Esophagus squamous epithelium (tissue), 5 donors: ENCODE measurements at regions not wholly inside any gene's neighbourhood (a gene's known extent, or its start where the extent isn't known, plus 50 kb on each side); places are given as distances from the start of the nearest gene placed in this dataset.

Source experiments
- DNase-seq: peaks from one replicate; lab custom pipeline; 2025; lab: John Stamatoyannopoulos, UW
- H3K27ac ChIP-seq, 4 donors: fragments of 200-600 bp; sonication (generic); one replicate each; pipeline ENCODE4 v1.5.1; 2016 to 2019; ENCODE audit warnings: mild to moderate bottlenecking in 1 of 4
- H3K27me3 ChIP-seq, 4 donors: fragments of 200-600 bp; sonication (generic); 1 replicate in 3 of 4; 2 replicates in 1 of 4; pipeline versions ENCODE4 v1.5.1 to v1.6.0; 2017 to 2021; ENCODE audit warnings: antibody characterized with exemption in 1 of 4
- H3K36me3 ChIP-seq, 3 donors: fragments of 200-600 bp; sonication (generic); one replicate each; pipeline ENCODE4 v1.5.1; 2016 to 2019
- H3K4me1 ChIP-seq, 3 donors: fragments of 200-600 bp; sonication (generic); one replicate each; pipeline ENCODE4 v1.5.1; 2017 to 2019
- H3K4me3 ChIP-seq, 4 donors: fragments of 200-600 bp; sonication (generic); 1 replicate in 3 of 4; 2 replicates in 1 of 4; pipeline ENCODE4 v1.5.1; 2016 to 2019; ENCODE audit warnings: mild to moderate bottlenecking in 2 of 4, moderate library complexity in 1 of 4
- H3K9me3 ChIP-seq, 3 donors: fragments of 200-600 bp; sonication (generic); one replicate each; pipeline ENCODE4 v1.5.1; 2016 to 2019
- POLR2A ChIP-seq, 4 donors: fragments of 450-650 bp; IDR thresholded peaks; one replicate each; pipeline ENCODE4 v1.6.1; 2017; ENCODE audit warnings: antibody characterized with exemption in 4 of 4, mild to moderate bottlenecking in 4 of 4, moderate library complexity in 3 of 4
- WGBS, 2 donors: methylation state at CpG; one replicate each; pipeline ENCODE4 v1.1.5; 2018; 5-methylcytosine and 5-hydroxymethylcytosine counted together
- intact Hi-C: fragments of 100-400 bp; cut with DNase I; formaldehyde crosslinking; loops from one replicate; pipeline ENCODE4 v1.15.0; 2022
- TF ChIP-seq, protein P1 (sequence below), 6 experiments: fragments of 450-650 bp in 4 of 6; fragments of 200-600 bp in 2 of 6; sonication (generic) in 2 of 6; IDR thresholded peaks; one replicate each; pipeline ENCODE4 v1.5.1; 2016 to 2019; ENCODE audit warnings: antibody characterized with exemption in 6 of 6, mild to moderate bottlenecking in 4 of 6, moderate library complexity in 4 of 6
- donor health status: DM: yes; HTN: yes; CAD: no.

DNA sequence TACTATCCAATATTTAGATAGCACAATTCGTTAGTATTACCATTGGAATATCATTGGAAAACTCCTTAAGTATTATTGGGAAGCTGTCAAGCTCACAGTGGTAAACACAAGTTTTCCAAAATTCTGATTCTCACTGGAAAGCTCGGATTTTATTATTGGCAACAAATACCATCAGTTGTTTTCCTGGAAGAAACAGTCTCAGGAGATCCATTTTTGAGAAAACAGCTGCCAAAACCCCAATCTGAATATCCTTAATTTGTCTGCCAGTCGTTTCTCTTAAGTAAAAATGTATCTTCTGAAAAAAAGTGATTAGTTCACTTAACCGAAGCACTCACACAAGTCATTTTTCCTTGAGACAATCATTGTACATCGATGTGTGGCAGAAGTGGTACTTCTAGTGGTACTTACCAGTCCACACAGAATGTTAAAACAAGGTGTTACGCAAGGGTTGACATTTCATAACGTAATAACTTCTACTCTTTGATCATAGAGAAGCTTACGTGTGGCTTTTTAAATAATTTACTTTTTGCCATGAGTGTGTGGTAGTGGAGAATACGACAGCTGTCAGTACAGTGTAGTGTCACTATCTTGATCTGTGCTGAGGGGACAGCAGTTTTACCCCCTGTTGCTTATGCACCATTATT lies 74.9 kb downstream of the FAM43A start:
- intact Hi-C loops = no loop called here
- Histone ChIP-seq H3K27ac (no peak overlapping the region), H3K4me1 (peaks cover 0 to 17% (median 7%) of the 10 kb centered on the region in 3 donors), H3K36me3 (no peaks in the 10 kb centered on the region), H3K9me3 (no peaks in the 10 kb centered on the region), H3K4me3 (no peak overlapping the region), H3K27me3 (peaks cover 0 to 6% (median 0%) of the 10 kb centered on the region in 4 donors)
- TF ChIP-seq POLR2A (IDR thresholded peaks at IDR 0.05) = no peak
- TF ChIP-seq, protein P1, sequence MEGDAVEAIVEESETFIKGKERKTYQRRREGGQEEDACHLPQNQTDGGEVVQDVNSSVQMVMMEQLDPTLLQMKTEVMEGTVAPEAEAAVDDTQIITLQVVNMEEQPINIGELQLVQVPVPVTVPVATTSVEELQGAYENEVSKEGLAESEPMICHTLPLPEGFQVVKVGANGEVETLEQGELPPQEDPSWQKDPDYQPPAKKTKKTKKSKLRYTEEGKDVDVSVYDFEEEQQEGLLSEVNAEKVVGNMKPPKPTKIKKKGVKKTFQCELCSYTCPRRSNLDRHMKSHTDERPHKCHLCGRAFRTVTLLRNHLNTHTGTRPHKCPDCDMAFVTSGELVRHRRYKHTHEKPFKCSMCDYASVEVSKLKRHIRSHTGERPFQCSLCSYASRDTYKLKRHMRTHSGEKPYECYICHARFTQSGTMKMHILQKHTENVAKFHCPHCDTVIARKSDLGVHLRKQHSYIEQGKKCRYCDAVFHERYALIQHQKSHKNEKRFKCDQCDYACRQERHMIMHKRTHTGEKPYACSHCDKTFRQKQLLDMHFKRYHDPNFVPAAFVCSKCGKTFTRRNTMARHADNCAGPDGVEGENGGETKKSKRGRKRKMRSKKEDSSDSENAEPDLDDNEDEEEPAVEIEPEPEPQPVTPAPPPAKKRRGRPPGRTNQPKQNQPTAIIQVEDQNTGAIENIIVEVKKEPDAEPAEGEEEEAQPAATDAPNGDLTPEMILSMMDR (IDR thresholded peaks at IDR 0.05) = no peak
- 60 to 64% methylated on average over 9 of the region's 9 CpGs for WGBS, 2 donors
- no peak for DNase-seq

DNA sequence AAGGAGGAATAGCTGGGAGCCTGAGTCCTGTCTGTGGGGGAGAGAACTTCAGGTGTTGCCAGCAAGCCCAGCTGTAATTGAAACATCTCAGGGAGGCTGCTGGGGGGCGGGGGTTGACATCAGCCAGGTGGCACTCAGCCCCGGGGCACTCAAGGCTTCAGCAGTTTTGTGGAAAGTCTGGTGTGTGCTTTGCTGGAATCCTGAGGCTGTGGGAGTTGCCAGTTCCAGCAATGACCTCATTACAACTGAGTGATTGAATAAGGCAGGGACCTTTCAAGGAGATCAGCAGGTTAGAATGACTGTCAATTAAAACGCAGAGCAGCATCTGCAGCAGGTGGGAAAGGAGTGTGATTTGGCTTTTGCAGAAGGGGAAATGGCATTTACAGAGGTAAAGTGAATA lies 75.7 kb downstream of the FAM43A start:
- DNase-seq = no peak
- Histone ChIP-seq H3K4me3 (no peak overlapping the region), H3K4me1 (peaks cover 0 to 17% (median 7%) of the 10 kb centered on the region in 3 donors), H3K9me3 (no peaks in the 10 kb centered on the region), H3K27ac (no peak overlapping the region), H3K36me3 (no peaks in the 10 kb centered on the region), H3K27me3 (peaks cover 0 to 6% (median 0%) of the 10 kb centered on the region in 4 donors)
- intact Hi-C loops = no loop called here
- WGBS, 2 donors = 20 to 36% methylated on average over 2 of the region's 3 CpGs
- TF ChIP-seq, protein P1 (IDR thresholded peaks at IDR 0.05) = no peak
- no peak for TF ChIP-seq POLR2A (IDR thresholded peaks at IDR 0.05)

DNA sequence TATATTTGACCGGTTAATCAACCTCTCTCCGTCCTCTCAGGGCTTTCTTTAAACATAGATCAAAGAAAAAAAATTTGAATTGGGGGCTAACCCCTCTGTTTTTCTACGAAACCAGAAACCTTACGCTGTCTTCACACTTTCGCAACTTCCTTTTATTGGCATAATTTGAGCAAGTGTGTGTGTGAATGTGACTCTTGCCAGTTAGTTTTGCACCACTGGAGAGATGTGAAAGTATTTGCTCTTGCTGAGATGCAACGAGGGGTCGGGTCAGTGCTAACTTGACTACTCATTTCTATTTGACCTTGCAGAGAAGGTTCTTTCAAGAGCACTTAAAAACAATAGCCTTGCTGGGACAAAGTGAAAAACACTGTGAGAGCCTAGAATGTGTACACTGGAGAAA lies 81.2 kb downstream of the FAM43A start:
- Histone ChIP-seq H3K4me3 (no peak overlapping the region), H3K9me3 (no peaks in the 10 kb centered on the region), H3K27ac (no peak overlapping the region), H3K36me3 (no peaks in the 10 kb centered on the region), H3K4me1 (peaks cover 0 to 21% (median 3%) of the 10 kb centered on the region in 3 donors), H3K27me3 (peaks cover 0 to 6% (median 0%) of the 10 kb centered on the region in 4 donors)
- intact Hi-C loops = no loop called here
- WGBS, 2 donors = 48 to 69% methylated on average over 7 of the region's 7 CpGs
- TF ChIP-seq POLR2A (IDR thresholded peaks at IDR 0.05) = no peak
- TF ChIP-seq, protein P1 (IDR thresholded peaks at IDR 0.05) = no peak
- no peak for DNase-seq

DNA sequence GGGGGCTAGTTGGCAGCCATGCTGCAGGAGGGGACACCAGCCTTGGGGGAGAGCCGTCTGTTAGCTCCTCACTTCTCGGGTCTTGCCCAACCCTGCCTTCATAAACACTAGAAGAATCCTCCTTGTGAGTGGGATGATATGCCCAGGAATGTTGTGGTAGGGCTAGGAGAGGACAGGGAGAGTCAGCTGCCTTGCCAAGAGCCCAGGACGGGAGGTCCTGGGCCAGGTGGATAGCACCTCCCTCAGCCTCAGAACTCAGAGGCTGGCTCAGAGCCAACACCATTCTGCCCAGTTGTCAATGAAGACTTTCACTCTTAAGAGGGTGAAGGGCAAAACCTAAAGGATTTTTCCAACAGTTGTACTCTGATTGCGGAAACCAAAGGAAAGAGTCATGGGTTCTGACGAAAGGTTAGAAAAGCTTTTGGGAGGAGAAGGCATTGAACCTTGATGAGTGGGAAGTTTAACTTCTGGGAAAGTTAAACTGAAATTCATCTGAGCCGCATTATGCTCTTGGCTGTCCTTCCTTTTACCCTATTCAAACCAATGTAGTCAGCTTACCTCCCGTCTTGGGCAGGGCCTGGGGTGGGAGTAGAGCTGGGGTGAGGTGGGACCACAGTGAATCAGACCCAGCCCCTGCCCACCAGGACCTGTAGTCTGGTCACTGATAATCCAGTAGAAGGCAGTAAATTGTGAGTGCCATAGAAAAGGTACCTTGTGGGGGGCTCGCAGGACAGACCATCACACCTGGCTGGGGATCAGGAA lies 81.9 kb downstream of the FAM43A start:
- Histone ChIP-seq H3K4me3 (no peak overlapping the region), H3K4me1 (peaks cover 4 to 29% (median 7%) of the 10 kb centered on the region in 3 donors), H3K27ac (no peak overlapping the region), H3K27me3 (peaks cover 0 to 4% (median 0%) of the 10 kb centered on the region in 4 donors), H3K9me3 (no peaks in the 10 kb centered on the region), H3K36me3 (no peaks in the 10 kb centered on the region)
- intact Hi-C loops = no loop called here
- 77 to 80% methylated on average over 6 to 8 of the region's 8 CpGs for WGBS, 2 donors
- TF ChIP-seq POLR2A (IDR thresholded peaks at IDR 0.05) = no peak
- TF ChIP-seq, protein P1 (IDR thresholded peaks at IDR 0.05) = no peak
- DNase-seq = no peak

DNA sequence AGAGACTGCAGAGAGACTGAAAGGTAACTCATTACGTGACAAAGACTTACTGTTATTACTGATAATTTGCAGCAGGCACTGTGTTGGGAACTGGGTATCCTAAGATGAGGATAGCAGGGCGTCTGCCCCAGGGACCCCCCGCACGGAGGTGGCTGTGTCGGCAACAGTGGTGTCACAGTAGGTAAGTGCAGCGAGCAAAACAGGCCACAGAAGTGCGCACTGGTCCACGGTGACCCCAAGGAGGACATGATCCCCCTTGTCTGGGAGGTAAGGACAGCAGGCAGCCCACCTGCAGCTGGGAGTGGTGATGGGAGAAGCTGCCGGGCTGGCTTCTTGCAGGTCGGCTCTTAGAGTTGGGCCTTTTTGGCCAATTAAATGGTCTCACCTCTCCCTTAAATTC lies 82.9 kb downstream of the FAM43A start:
- Histone ChIP-seq H3K9me3 (no peaks in the 10 kb centered on the region), H3K27me3 (no peaks in the 10 kb centered on the region), H3K4me3 (peak overlapping the region in 2 of 4 donors; percentile 32 to 64), H3K27ac (peak overlapping the region in 1 of 4 donors; percentile 38), H3K36me3 (no peaks in the 10 kb centered on the region), H3K4me1 (peaks cover 13 to 39% (median 15%) of the 10 kb centered on the region in 3 donors)
- intact Hi-C loops = no loop called here
- no peak for TF ChIP-seq POLR2A (IDR thresholded peaks at IDR 0.05)
- TF ChIP-seq, protein P1 (IDR thresholded peaks at IDR 0.05) = no peak
- no peak for DNase-seq
- WGBS, 2 donors = 85 to 87% methylated on average over 7 to 10 of the region's 10 CpGs
